ENCODE measurements at regions not wholly inside any gene's neighbourhood (a gene's known extent, or its start where the extent isn't known, plus 50 kb on each side); places are given as distances from the start of the nearest gene placed in this dataset.

DNA sequence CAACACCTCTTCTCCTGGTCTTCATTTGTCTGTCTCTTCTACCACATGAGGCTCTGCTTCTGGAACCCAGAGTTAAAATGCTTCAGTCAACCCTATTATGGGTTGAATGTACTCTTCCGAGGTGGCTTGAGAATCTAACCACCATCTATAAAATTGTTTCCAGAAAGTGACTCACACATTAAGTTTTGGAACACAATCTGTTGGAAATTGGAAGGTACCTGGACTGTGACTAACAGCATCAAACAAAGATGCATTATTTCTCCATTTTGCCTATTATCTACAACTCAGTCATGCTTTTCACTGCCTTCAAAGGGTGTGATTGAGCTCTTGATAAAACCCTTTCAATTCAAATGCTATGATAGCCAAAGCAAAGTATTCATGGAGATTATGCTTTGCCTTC is 499.0 kb upstream of the SEMA6D start:
- TF ChIP-seq, protein P1, sequence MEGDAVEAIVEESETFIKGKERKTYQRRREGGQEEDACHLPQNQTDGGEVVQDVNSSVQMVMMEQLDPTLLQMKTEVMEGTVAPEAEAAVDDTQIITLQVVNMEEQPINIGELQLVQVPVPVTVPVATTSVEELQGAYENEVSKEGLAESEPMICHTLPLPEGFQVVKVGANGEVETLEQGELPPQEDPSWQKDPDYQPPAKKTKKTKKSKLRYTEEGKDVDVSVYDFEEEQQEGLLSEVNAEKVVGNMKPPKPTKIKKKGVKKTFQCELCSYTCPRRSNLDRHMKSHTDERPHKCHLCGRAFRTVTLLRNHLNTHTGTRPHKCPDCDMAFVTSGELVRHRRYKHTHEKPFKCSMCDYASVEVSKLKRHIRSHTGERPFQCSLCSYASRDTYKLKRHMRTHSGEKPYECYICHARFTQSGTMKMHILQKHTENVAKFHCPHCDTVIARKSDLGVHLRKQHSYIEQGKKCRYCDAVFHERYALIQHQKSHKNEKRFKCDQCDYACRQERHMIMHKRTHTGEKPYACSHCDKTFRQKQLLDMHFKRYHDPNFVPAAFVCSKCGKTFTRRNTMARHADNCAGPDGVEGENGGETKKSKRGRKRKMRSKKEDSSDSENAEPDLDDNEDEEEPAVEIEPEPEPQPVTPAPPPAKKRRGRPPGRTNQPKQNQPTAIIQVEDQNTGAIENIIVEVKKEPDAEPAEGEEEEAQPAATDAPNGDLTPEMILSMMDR (IDR thresholded peaks at IDR 0.05): no peak
- TF ChIP-seq POLR2A (IDR thresholded peaks at IDR 0.05): no peak

Data from uterus (tissue), 2 donors.